HepG2 (cell line): ENCODE measurements at regions not wholly inside any gene's neighbourhood (a gene's known extent, or its start where the extent isn't known, plus 50 kb on each side); places are given as distances from the start of the nearest gene placed in this dataset.

ENCODE experiments used
- ATAC-seq: fragments of 200-7000 bp; cut with Tn5 transposase; 3 replicates; pipeline ENCODE4 v1.9.1; 2020; ENCODE audit warnings: mild to moderate bottlenecking, moderate library complexity
- BruUV-seq: library from RNA; stranded (reverse); fragments of 400-500 nt; replicated peaks from 2 replicates; lab custom pipeline; 2021; lab: Mats Ljungman, UMichigan
- CTCF ChIA-PET: fragments of 300-600 bp; formaldehyde crosslinking; extraction: SDS; loops from one replicate; lab custom pipeline; 2021; ENCODE audit warnings: low total read pairs, inconsistent platforms, low intra/inter-chr PET ratio; lab: Yijun Ruan, JAX
- POLR2A ChIA-PET: fragments of 350-600 bp; sonication (Branson Sonifier 250); formaldehyde crosslinking; loops from one replicate; lab custom pipeline; 2020; ENCODE audit warnings: antibody characterized with exemption, inconsistent platforms; lab: Yijun Ruan, JAX
- DNase-seq: peaks from one replicate; pipeline ENCODE4 v3.0.0-alpha.2; 2015; ENCODE audit warnings: low spot score
- FAIRE-seq: peaks from 3 replicates; lab custom pipeline; 2011; peaks lifted over from hg19 to GRCh38; lab: Jason Lieb, UNC
- H2AFZ ChIP-seq: one replicate; pipeline ENCODE4 v1.6.1; 2011; ENCODE audit warnings: low read length, inconsistent platforms
- H3K27ac ChIP-seq: fragments of 300-600 bp; 3 replicates; pipeline ENCODE4 v1.8.0; 2011; ENCODE audit warnings: mixed run types, mild to moderate bottlenecking, mixed read lengths, low read length, inconsistent platforms; ENCODE audit not compliant: insufficient read depth; ENCODE audit errors: extremely low read length
- H3K27me3 ChIP-seq, 2 experiments: fragments of 200-600 bp in 1 of 2; 2 replicates in 1 of 2; 3 replicates in 1 of 2; pipeline versions ENCODE4 v1.6.0 to v1.8.0; 2011; ENCODE audit warnings: low read length in 2 of 2, mild to moderate bottlenecking in 2 of 2, moderate library complexity in 2 of 2, inconsistent platforms in 1 of 2; ENCODE audit not compliant: insufficient read depth in 2 of 2, control insufficient read depth in 1 of 2
- H3K36me3 ChIP-seq, 2 experiments: fragments of 200-600 bp in 1 of 2; replicated peaks in 1 of 2; 2 replicates in 1 of 2; 3 replicates in 1 of 2; pipeline versions ENCODE4 v1.5.1 to v1.8.0; 2011; ENCODE audit warnings: low read length in 2 of 2, inconsistent platforms in 1 of 2; ENCODE audit not compliant: insufficient read depth in 2 of 2, control insufficient read depth in 1 of 2
- H3K4me1 ChIP-seq: 2 replicates; pipeline ENCODE4 v1.5.1; 2012; ENCODE audit warnings: low read length, inconsistent platforms; ENCODE audit not compliant: insufficient read depth
- H3K4me2 ChIP-seq: 2 replicates; pipeline ENCODE4 v1.6.0; 2011; ENCODE audit warnings: low read depth, low read length, inconsistent platforms
- H3K4me3 ChIP-seq, 3 experiments: fragments of 200-600 bp in 1 of 3; sonication (generic), shearing (Covaris generic) in 1 of 3; replicated peaks in 1 of 3; 2 replicates each; pipeline ENCODE4 v1.5.1; 2011 to 2016; ENCODE audit warnings: low read length in 3 of 3, inconsistent platforms in 2 of 3, low read depth in 2 of 3, mild to moderate bottlenecking in 2 of 3, control low read depth in 1 of 3, mixed read lengths in 1 of 3; ENCODE audit not compliant: insufficient read depth in 1 of 3
- H3K79me2 ChIP-seq: one replicate; pipeline ENCODE4 v1.6.1; 2011; ENCODE audit warnings: low read length, inconsistent platforms; ENCODE audit not compliant: insufficient read depth
- H3K9ac ChIP-seq: 2 replicates; pipeline ENCODE4 v1.6.0; 2011; ENCODE audit warnings: mild to moderate bottlenecking, low read depth, low read length, inconsistent platforms; ENCODE audit not compliant: insufficient read depth
- H3K9me3 ChIP-seq: 2 replicates; pipeline ENCODE4 v1.5.1; 2012; ENCODE audit warnings: mild to moderate bottlenecking, low read length
- H4K20me1 ChIP-seq: 2 replicates; pipeline ENCODE4 v1.6.0; 2011; ENCODE audit warnings: inconsistent platforms, mild to moderate bottlenecking, low read length, moderate library complexity; ENCODE audit not compliant: insufficient read depth
- ERF ChIP-seq: IDR thresholded peaks from 2 replicates; pipeline ENCODE4 v1.6.1; 2018; ENCODE audit warnings: missing biosample characterization, missing genetic modification reagents
- ESRRA ChIP-seq: sonication (generic); formaldehyde crosslinking; IDR thresholded peaks from 2 replicates; pipeline ENCODE4 v1.5.1; 2020; ENCODE audit warnings: mild to moderate bottlenecking, low read depth, missing genetic modification reagents
- GFI1 ChIP-seq: sonication (generic); formaldehyde crosslinking; IDR thresholded peaks from 2 replicates; pipeline ENCODE4 v1.5.0; 2020; ENCODE audit warnings: missing genetic modification reagents, mild to moderate bottlenecking, borderline replicate concordance
- GLMP ChIP-seq: sonication (generic); formaldehyde crosslinking; IDR thresholded peaks from 2 replicates; pipeline ENCODE4 v1.9.0; 2021; ENCODE audit warnings: missing genetic modification reagents, mild to moderate bottlenecking, borderline replicate concordance
- HNF1A ChIP-seq, 2 experiments: sonication (generic) in 1 of 2; formaldehyde crosslinking in 1 of 2; IDR thresholded peaks; 2 replicates each; pipeline versions ENCODE4 v1.4.0 to v1.6.1; 2016 to 2020; ENCODE audit warnings: borderline replicate concordance in 1 of 2, low read depth in 1 of 2, mild to moderate bottlenecking in 1 of 2, missing genetic modification reagents in 1 of 2
- MTF1 ChIP-seq: sonication (generic); formaldehyde crosslinking; IDR thresholded peaks from 2 replicates; pipeline ENCODE4 v1.5.0; 2020; ENCODE audit warnings: missing genetic modification reagents
- MTF2 ChIP-seq: sonication (generic); formaldehyde crosslinking; IDR thresholded peaks from 2 replicates; pipeline ENCODE4 v1.5.0; 2020; ENCODE audit warnings: missing genetic modification reagents, borderline replicate concordance
- NPAS2 ChIP-seq: sonication (generic); formaldehyde crosslinking; IDR thresholded peaks from 2 replicates; pipeline ENCODE4 v1.8.0; 2022; ENCODE audit warnings: mild to moderate bottlenecking, missing genetic modification reagents, borderline replicate concordance
- RFXAP ChIP-seq: sonication (generic); formaldehyde crosslinking; IDR thresholded peaks from 2 replicates; pipeline ENCODE4 v1.4.0; 2020; ENCODE audit warnings: missing genetic modification reagents, borderline replicate concordance
- SP1 ChIP-seq, 2 experiments: fragments of 450-650 bp in 1 of 2; sonication (generic) in 1 of 2; formaldehyde crosslinking in 1 of 2; IDR thresholded peaks; 2 replicates each; pipeline versions ENCODE4 v1.4.0 to v1.6.1; 2016 to 2020; ENCODE audit warnings: missing genetic modification reagents in 1 of 2
- TEF ChIP-seq: sonication (generic); formaldehyde crosslinking; IDR thresholded peaks from 2 replicates; pipeline ENCODE4 v1.5.0; 2020; ENCODE audit warnings: missing genetic modification reagents
- YEATS2 ChIP-seq: sonication (generic); formaldehyde crosslinking; IDR thresholded peaks from 2 replicates; pipeline ENCODE4 v1.4.0; 2020; ENCODE audit warnings: missing genetic modification reagents, borderline replicate concordance
- ZBTB43 ChIP-seq: sonication (generic); formaldehyde crosslinking; conservative IDR thresholded peaks from 2 replicates; pipeline ENCODE4 v1.4.0; 2020; ENCODE audit warnings: missing genetic modification reagents
- ZBTB7B ChIP-seq: sonication (generic); formaldehyde crosslinking; IDR thresholded peaks from 2 replicates; pipeline ENCODE4 v1.4.0; 2020; ENCODE audit warnings: missing genetic modification reagents
- ZNF256 ChIP-seq: sonication (generic); formaldehyde crosslinking; conservative IDR thresholded peaks from 2 replicates; pipeline ENCODE4 v1.4.0; 2020; ENCODE audit warnings: missing genetic modification reagents
- ZNF333 ChIP-seq: sonication (generic); formaldehyde crosslinking; IDR thresholded peaks from 2 replicates; pipeline ENCODE4 v1.4.0; 2020; ENCODE audit warnings: mild to moderate bottlenecking, missing genetic modification reagents, borderline replicate concordance
- ZNF383 ChIP-seq: sonication (generic); formaldehyde crosslinking; IDR thresholded peaks from 2 replicates; pipeline ENCODE4 v1.4.0; 2020; ENCODE audit warnings: missing genetic modification reagents, mild to moderate bottlenecking, borderline replicate concordance
- WGBS: methylation state at CpG from one replicate; pipeline ENCODE4 v1.1.6; 2017; ENCODE audit warnings: low lambda C conversion rate; 5-methylcytosine and 5-hydroxymethylcytosine counted together
- in situ Hi-C: cut with HindIII; loops from 2 replicates; pipeline ENCODE4 v1.10.0; 2017; ENCODE audit warnings: low pct_unique_long_range_greater_than_20kb; ENCODE audit not compliant: extremely low pct_ligation_motif_present
- intact Hi-C: fragments of 100-400 bp; cut with micrococcal nuclease; formaldehyde crosslinking; loops from one replicate; pipeline ENCODE4 v1.10.0; 2022; ENCODE audit not compliant: unreplicated experiment

- no peak for TF ChIP-seq HNF1A (IDR thresholded peaks at IDR 0.05; ENCODE audit: low read depth)
- no peak for TF ChIP-seq HNF1A (CRISPR knock-in tag; IDR thresholded peaks at IDR 0.05; ENCODE audit: borderline replicate concordance)
Measured at GRCh38 chr21:31526040-31526439, 133.5 kb upstream of the SOD1 start (continued).

- Histone ChIP-seq H3K4me1 (no peaks in the 10 kb centered on the region), H3K9ac (no peak overlapping the region), H3K4me3 (no peak overlapping the region), H3K79me2 (no peaks in the 10 kb centered on the region), H3K27me3 (no peaks in the 10 kb centered on the region; a peak in 1 of 5 replicates), H4K20me1 (no peaks in the 10 kb centered on the region), H3K27ac (no peak overlapping the region), H3K9me3 (no peaks in the 10 kb centered on the region), H3K4me2 (no peak overlapping the region), H2AFZ (no peak overlapping the region), H3K36me3 (no peaks in the 10 kb centered on the region)
- ChIA-PET POLR2A (no interaction called here), CTCF (no interaction called here)
- no TSS peak for BruUV-seq
- DNase-seq: no peak
- 7% methylated on average over 4 of the region's 4 CpGs for WGBS
- ATAC-seq: no peak
- intact Hi-C loops: no loop called here
- in situ Hi-C loops: no loop called here
- FAIRE-seq: no peak
- TF ChIP-seq ZNF333 (CRISPR knock-in tag) (no peak), ZNF383 (CRISPR knock-in tag) (no peak), MTF2 (no peak), ZBTB7B (no peak), YEATS2 (CRISPR knock-in tag) (no peak), TEF (CRISPR knock-in tag) (no peak), GLMP (CRISPR knock-in tag) (no peak), ESRRA (CRISPR knock-in tag) (no peak), NPAS2 (no peak), GFI1 (CRISPR knock-in tag) (no peak), ZBTB43 (no peak), ERF (CRISPR knock-in tag) (no peak), ZNF256 (CRISPR knock-in tag) (no peak), MTF1 (CRISPR knock-in tag) (no peak), SP1 (IDR thresholded peaks at IDR 0.05) (no peak), SP1 (CRISPR knock-in tag; IDR thresholded peaks at IDR 0.05) (no peak), RFXAP (CRISPR knock-in tag) (no peak)
Measured at GRCh38 chr21:31524140-31524539, 135.4 kb upstream of the SOD1 start.
